GM18909 (cell line): ENCODE measurements at regions not wholly inside any gene's neighbourhood (a gene's known extent, or its start where the extent isn't known, plus 50 kb on each side); places are given as distances from the start of the nearest gene placed in this dataset.
"Not testable (repeated sequence)": the region's sequence is repeated elsewhere in the genome, so short reads cannot be mapped to it uniquely, and the experiment has no call there.

Source experiments
- ATAC-seq: cut with Tn5 transposase; IDR thresholded peaks from one replicate; pipeline ENCODE4 v1.9.1; 2021; ENCODE audit warnings: mild to moderate bottlenecking; ENCODE audit not compliant: unreplicated experiment, poor library complexity

GRCh38 chr13:107788464-107789165 is 426.7 kb downstream of the LIG4 start:
- no peak for ATAC-seq

GRCh38 chr13:107782646-107783045 is 432.7 kb downstream of the LIG4 start:
- not testable (repeated sequence) for ATAC-seq

GRCh38 chr13:107778094-107778493 is 437.2 kb downstream of the LIG4 start:
- no peak for ATAC-seq

DNA sequence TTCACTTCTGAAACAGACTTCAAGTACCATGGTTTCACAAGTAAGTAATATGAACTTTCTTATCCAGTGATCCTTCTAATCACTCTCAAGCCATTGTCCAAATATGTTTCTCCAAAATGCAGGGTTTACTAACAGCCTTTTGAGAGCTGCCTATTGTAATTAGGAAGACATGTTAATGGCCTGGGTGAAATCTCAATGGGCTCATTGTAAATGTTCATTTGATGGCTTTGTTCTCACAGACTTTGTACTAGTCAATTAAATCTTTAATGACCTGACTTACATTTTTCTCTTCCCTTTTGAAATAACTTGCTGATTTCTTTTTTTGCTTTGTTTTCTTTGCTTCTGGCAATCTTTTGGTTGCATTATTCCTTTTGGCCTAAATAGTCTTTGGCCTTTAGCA is 444.8 kb downstream of the LIG4 start:
- ATAC-seq: no peak

DNA sequence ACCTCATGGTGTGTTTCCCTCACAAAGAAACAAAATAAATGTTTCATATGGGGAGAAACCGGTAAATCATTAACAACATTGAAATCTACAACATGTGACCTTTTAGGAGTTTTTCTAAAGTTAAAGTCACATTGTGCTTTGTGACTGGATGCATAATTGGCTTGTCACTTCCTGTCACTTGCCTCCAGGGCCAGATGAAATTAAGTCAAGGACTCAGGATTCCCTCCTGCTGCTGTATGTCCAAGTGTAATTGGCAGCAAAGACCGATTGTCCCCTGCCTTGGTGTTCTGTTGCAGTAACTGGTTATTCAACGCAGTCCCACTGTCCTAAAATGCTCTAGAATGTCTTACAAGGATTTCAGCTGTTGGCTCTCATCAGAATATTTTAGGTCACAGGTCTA is 448.2 kb downstream of the LIG4 start:
- no peak for ATAC-seq

DNA sequence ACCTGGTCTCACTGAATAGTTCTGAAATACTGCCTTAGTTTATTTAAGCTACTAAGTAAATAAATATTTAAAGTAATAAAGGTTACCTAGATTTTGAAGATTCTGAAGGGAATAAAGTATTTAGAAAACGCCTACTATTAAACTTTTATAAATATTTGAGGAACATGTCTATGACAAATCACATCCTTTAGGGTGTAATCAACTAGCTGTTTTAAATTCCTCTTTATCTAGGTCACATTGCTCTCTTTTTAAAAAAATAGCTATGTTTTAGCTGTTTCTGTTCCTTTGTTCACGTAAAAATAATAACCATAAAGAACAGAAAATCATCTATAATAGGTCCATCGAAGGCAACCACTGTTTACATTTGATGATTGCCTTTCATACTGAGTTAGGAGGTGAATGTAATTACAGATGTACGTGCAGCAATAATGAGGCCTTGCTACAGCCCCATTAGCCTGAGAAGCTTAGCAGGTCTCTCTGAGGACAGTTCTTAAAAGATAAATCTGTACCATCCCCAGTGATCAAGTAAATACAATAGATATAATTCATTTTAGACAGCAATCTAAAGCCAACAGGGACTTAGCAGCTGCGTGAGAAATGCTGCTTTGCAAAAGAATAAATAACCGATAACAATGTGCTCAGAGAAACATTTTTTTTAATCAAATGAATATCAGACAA is 449.5 kb downstream of the LIG4 start:
- ATAC-seq: no peak

GRCh38 chr13:107764046-107764445 is 451.3 kb downstream of the LIG4 start:
- no peak for ATAC-seq

DNA sequence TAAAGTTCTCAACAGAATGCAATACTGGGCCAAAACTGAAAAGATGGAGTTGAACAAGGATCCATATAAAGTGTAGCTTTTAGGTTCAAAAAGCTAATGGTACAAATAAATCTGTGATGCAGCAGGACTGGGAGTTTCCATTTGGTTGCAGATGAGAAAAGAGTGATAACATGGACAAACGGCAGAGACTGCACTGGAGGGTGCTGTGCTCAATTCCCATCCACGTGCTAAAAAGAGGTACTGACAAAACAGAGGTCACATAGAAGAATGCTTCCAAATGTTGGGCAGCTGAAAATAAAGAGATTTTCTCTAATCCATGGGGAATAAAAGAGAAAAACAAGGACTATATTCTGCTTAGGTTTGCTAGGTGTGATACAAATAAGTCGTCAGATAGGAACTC is 461.6 kb downstream of the LIG4 start:
- no peak for ATAC-seq

DNA sequence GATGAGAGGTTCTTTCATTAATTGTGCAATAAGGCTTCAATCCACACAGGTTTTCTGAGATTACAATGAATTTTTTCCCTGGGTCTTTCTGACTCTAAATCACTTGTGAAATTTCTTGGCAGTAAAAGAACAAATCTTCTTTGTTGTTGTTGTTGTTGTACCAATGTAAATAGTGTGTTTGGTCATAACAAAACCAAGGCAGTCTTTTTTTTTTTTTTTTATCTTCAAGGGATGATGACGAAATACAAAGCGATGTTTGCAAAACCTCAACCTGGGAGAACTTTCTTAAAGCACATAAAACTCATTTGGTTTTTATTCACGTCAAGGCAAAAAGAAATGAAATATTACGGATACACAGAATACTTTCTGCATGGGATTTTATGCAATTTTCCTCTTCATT is 462.0 kb downstream of the LIG4 start:
- no peak for ATAC-seq

- no peak for ATAC-seq
Observed at GRCh38 chr13:107743983-107744382, 471.4 kb downstream of the LIG4 start.

DNA sequence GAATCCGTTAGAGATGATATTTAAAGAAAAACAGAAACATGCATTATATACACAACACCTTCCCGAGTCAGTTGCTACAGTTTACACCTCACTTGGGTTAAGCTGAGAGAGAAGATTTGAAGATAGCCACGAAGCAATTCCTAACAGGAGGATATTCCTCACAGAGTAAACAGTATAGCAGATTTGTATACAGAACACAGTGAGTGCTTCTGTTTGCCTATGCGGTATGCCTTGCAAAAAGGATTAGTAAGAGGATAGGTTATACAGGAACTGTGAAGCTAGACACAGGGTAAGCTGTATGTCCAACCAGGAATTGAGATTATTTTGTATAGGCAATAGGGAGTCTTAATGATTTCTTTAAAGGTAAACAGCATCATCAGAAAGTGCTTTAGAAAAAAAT is 471.8 kb downstream of the LIG4 start:
- no peak for ATAC-seq

DNA sequence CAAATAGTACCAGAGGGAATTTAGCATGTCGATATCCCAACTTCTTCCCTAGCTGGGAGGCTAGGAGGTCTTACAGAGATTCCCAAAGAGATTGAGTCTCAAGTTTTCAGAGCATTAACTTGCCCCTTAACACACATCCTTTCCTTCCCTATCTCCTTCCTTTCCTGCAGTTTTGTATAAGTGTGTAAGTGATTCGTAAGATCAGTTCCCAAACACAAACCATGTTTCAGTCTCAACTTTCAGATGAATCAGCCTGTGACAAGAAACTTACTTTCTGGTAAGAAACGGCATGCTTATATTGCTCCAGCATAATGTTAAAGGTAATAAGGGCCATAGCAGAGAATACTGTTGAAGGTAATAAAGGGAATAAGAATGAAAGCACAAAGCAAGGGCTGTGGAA is 472.2 kb downstream of the LIG4 start:
- ATAC-seq: no peak

GRCh38 chr13:107742544-107742943 is 472.8 kb downstream of the LIG4 start:
- ATAC-seq: no peak

GRCh38 chr13:107738004-107738403 is 477.3 kb downstream of the LIG4 start:
- no peak for ATAC-seq

- ATAC-seq: no peak
Observed at GRCh38 chr13:107736731-107737130, 478.6 kb downstream of the LIG4 start.

GRCh38 chr13:107736170-107736569 is 479.2 kb downstream of the LIG4 start:
- ATAC-seq: no peak

DNA sequence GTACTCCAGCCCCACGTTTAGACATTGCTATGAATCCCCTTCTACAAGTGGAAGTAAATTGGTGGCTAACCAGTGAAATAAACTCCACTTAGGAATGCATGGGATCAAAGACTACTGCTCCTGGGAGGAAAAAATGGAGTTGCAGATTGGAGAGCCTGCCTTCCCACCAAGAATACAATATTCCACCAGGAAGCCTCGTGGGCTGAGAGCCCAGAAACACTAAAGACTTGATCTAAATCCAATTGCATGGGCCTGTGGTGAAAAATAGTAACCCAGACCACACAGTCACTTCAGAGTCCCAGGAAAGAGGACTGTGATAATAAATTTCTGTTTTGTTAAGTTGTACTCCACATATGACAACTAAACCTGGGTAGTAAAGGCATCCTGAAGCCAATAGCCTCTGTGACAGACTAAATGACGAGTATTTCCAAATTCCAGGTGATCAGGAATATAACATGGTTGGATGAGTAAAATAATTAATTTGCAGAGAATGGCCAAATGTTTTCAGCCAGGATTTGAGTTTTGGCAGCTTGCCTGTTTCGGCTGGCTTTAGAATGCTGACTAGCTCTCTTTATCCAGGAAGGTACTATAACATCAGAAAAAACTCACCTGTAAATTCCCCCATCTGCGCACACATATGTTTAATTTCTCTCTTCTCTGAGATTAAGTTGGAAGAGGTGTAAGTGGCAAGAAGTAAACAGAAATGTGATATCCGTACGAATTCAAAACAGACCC is 480.3 kb downstream of the LIG4 start:
- ATAC-seq: no peak

- ATAC-seq: no peak
Observed at GRCh38 chr13:107733276-107733675, 482.1 kb downstream of the LIG4 start.

- ATAC-seq: no peak
Observed at GRCh38 chr13:107730813-107731212, 484.5 kb downstream of the LIG4 start.

GRCh38 chr13:107721125-107721869 is 494.0 kb downstream of the LIG4 start:
- ATAC-seq: no peak

DNA sequence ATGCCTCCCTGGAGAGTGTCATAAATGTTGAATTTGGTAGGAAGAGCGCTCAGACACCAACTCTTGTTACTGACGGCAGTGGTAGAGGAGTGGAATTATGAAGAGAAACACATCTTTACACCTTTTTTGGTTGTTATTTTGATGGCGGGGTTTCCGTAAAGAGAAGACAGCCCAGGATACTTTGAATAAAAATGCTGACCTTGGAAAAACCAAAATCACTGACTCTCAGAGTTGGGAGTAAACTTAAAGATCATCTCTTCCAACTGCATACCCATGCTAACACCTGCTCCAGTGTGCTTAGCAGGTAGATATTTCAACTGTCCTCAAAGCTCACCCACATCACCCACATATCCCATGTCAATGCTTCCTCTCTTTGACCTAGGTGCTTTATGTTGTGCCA is 498.6 kb downstream of the LIG4 start:
- no peak for ATAC-seq
